GM18502 (cell line): ENCODE measurements at regions not wholly inside any gene's neighbourhood (a gene's known extent, or its start where the extent isn't known, plus 50 kb on each side); places are given as distances from the start of the nearest gene placed in this dataset.

Source experiments
- ATAC-seq: cut with Tn5 transposase; IDR thresholded peaks from one replicate; pipeline ENCODE4 v1.9.1; 2021; ENCODE audit warnings: mild to moderate bottlenecking; ENCODE audit not compliant: unreplicated experiment, poor library complexity

DNA sequence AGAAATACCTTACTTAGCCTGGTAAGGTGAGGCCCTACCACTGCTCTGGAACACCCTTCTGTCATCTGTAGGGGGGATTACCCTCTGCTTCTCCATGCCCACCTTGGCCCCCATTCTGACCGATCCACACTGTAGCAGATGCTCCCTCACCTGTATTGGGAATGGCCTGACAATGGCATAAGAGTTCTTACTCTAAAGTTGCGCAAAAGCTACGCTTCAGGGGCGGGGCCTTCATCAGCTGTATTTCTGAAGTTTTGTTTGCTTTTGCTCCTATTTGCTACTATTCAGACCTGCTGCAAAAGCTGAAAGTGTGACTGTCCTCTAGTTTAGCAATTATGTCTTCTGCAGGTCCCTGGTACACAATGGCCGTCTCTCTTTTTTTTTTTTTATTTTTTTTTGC, 252.6 kb downstream of the TLE3 start:
- ATAC-seq: no peak

DNA sequence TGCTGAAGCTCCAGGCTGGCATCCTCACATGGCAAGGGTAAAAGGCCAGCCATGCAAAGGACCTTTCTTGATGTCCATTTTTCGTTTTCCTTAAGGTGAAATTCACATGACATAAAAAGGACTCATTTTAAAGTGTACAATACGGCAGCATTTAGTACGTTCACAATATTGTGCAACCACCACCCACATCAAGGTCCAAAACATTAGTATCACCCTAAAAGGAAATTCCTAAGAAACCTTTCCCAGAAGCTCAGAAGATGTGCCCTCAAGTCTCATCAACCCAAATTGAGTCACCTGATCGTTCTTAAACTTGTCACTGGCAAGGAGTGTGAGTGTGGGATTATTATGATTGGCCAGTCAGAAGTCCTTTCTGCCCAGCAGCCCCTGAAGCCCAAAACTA, 250.1 kb downstream of the TLE3 start:
- no peak for ATAC-seq

DNA sequence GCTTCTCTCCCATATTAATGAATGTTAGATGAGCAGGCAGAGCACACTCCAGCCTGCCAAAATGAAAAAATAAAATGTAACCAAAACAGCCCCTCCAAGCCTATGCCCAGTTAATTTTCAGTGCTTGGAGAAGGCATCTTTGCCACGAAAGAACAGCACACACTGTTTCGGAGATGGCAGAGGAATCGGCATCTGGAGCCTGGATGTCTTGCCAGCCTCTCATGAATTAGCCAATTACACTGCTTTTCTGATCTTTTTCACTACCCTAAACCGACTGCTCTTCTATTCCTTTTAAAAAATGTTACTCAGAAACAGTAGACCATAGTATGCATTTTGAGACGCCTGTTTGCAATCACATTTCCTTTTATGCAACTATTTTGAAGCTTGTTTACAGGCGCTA, 249.6 kb downstream of the TLE3 start:
- ATAC-seq: no peak

- ATAC-seq: no peak
Measured at GRCh38 chr15:69848551-69849231, 249.0 kb downstream of the TLE3 start.

DNA sequence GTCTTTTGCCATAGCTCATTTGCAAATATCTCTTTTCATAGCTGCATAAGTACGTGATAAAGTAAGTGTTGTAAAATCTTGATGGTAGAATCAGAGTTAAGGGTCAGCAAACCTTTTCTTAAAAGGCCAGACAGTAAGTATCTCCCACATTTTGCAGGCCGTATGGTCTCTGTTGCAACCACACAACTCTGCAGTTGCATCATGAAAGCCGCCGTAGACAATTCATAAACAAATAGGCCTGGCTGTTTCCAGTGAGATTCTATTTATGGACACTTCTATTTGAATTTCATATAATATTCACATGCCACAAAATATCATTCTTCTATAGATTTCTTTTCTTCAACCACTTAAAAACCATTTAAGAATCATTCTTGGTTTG, 248.5 kb downstream of the TLE3 start:
- no peak for ATAC-seq

GRCh38 chr15:69852482-69852881, 245.2 kb downstream of the TLE3 start:
- no peak for ATAC-seq

GRCh38 chr15:69852916-69853315, 244.8 kb downstream of the TLE3 start:
- ATAC-seq: no peak

- ATAC-seq: no peak
Measured at GRCh38 chr15:69853544-69853951, 244.2 kb downstream of the TLE3 start.

DNA sequence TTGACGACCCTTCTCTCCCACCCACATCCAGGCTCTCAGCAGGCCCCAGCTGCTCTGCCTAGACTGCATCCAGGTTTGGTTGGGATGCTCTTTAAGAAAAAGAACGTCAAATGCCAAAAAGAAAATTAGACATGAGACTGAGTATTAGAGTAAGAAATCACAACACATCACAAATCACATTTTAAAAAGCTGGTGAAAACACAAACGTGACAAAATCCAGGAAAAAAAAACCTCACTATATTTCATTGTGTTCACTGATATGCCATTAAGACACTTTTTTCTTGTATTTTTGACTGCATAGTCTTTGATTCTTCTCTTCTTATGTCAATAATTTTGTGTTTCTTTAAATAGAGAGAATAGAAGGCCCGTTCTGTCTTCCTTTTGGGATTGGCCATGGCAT, 243.7 kb downstream of the TLE3 start:
- no peak for ATAC-seq

- no peak for ATAC-seq
Measured at GRCh38 chr15:69854521-69855181, 243.1 kb downstream of the TLE3 start.

GRCh38 chr15:69855258-69856000, 242.3 kb downstream of the TLE3 start:
- no peak for ATAC-seq

GRCh38 chr15:69857250-69857649, 240.5 kb downstream of the TLE3 start:
- no peak for ATAC-seq

DNA sequence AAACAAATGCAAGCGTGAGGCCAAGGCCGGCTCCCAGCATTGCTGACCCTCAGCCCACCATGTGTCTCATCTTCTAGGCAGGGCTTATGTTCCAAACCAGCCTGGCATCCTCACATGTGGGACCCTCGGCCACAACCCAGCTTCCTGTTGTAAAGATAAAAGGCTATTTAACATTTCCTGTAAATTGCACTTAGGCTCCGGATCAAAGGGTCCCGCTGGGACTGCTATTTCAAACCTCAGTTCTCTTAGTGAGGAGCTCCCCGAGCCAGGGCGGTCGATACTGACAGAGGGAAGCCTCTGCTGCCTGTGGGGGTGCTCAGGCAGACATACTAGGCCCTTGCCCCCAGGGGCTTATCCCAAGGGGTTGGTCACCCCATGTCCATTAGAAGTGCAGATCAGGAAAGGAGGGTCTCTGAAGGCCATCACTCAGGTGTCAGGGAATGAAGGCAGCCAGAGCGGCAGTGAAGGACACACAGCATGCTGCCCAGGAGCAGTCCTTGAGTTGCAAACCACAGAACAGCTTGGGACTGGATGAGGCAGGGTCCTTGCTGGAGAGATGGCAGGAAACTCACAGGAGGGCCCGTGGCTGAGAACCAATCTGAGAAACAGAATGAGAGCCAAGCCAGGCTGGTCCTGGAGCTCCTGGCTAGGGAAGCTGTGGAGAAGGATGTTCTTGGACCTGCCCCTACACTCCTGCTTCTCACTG, 239.9 kb downstream of the TLE3 start:
- no peak for ATAC-seq

- no peak for ATAC-seq
Measured at GRCh38 chr15:69858456-69858855, 239.3 kb downstream of the TLE3 start.

DNA sequence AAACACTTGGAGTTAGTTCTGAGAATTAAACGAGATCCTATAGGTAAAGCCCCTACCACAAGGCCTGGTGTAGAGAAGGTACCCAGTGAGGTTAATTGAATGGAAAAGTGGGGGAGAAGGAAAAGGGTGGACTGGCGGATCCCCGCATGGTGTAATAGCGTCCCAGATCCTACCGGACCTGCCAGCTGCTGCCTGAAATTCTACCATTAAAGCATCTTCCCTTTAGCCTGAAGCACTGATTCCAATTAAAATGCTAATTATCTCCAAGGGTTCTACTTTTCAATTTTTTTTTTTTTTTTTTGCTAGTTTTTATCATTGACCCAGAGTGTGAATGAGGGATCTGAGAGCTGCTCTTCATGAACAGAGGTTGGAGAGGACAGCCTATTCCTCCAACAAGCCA, 237.9 kb downstream of the TLE3 start:
- no peak for ATAC-seq

- no peak for ATAC-seq
Measured at GRCh38 chr15:69860321-69860720, 237.4 kb downstream of the TLE3 start.

DNA sequence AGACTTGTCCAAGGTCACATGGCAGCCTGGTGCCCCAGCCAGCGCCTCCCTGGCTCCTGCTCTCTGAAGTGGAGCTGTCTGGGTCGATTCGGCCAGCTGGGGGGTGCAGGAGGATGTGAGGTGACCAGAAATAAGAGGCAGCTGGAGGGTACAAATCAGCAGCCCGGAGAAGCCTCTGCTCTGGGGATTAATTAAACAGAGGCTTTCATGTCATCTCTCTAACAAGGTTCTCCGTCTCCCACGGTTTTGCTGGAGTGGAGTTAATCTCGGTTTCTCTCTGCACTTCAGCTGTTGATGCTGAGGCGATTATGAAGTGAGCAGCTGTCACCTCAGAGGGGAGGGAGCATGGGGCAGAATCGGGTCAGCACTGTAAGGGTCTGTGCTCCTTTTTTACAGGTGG, 236.8 kb downstream of the TLE3 start:
- no peak for ATAC-seq

- no peak for ATAC-seq
Measured at GRCh38 chr15:69861331-69862171, 236.2 kb downstream of the TLE3 start.

DNA sequence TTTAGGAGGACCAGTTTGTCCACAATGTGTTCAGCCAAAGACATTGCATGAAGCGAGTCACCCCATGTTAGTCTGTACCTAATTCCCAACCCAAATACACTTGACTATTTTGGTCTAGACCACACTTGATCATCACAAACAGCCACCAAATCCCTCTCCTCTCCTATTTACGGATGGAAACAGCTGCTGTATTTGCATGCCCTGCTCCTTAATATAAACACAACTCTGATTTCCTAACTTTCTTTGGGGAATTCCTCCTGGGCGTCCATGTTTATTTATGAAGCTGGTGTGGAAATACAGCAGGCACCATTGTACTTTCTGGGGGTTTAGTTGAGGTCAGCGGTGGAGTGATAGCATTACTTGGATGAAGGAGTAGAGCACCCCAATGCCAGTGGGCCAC, 235.2 kb downstream of the TLE3 start:
- ATAC-seq: no peak

GRCh38 chr15:69863446-69863845, 234.3 kb downstream of the TLE3 start:
- ATAC-seq: no peak
